Spleen (tissue), 11 donors: ENCODE measurements at regions not wholly inside any gene's neighbourhood (a gene's known extent, or its start where the extent isn't known, plus 50 kb on each side); places are given as distances from the start of the nearest gene placed in this dataset.

Experiments
- DNase-seq: peaks from one replicate; pipeline ENCODE4 v3.0.0-alpha.2; 2020
- H3K27ac ChIP-seq, 8 donors: fragments of 200-600 bp; sonication (generic) in 7 of 8; 1 replicate in 4 of 8; 2 replicates in 4 of 8; pipeline versions ENCODE4 v1.5.0 to v1.8.0; 2016 to 2021; ENCODE audit warnings: inconsistent platforms in 4 of 8, mild to moderate bottlenecking in 4 of 8, moderate library complexity in 1 of 8
- H3K27me3 ChIP-seq, 7 donors: fragments of 200-600 bp; sonication (generic) in 6 of 7; replicated peaks in 1 of 7; 1 replicate in 4 of 7; 2 replicates in 3 of 7; pipeline versions ENCODE4 v1.5.0 to v1.8.0; 2016 to 2021; ENCODE audit warnings: inconsistent platforms in 3 of 7, mild to moderate bottlenecking in 1 of 7
- H3K36me3 ChIP-seq, 6 donors: fragments of 200-600 bp; sonication (generic) in 5 of 6; 1 replicate in 4 of 6; 2 replicates in 2 of 6; pipeline versions ENCODE4 v1.5.0 to v1.8.0; 2016 to 2021; ENCODE audit warnings: inconsistent platforms in 2 of 6
- H3K4me1 ChIP-seq, 6 donors: fragments of 200-600 bp; sonication (generic) in 5 of 6; 1 replicate in 3 of 6; 2 replicates in 3 of 6; pipeline versions ENCODE4 v1.5.0 to v1.8.0; 2016 to 2021; ENCODE audit warnings: inconsistent platforms in 3 of 6
- H3K4me3 ChIP-seq, 8 donors: fragments of 200-600 bp; sonication (generic) in 7 of 8; 1 replicate in 4 of 8; 2 replicates in 4 of 8; pipeline versions ENCODE4 v1.5.0 to v1.8.0; 2016 to 2021; ENCODE audit warnings: inconsistent platforms in 4 of 8, mild to moderate bottlenecking in 4 of 8, moderate library complexity in 2 of 8
- H3K9me3 ChIP-seq, 8 donors: fragments of 200-600 bp; sonication (generic) in 7 of 8; 1 replicate in 4 of 8; 2 replicates in 4 of 8; pipeline versions ENCODE4 v1.5.0 to v1.8.0; 2016 to 2021; ENCODE audit warnings: inconsistent platforms in 4 of 8
- POLR2A ChIP-seq, 3 donors: fragments of 450-650 bp; IDR thresholded peaks; one replicate each; pipeline ENCODE4 v1.5.1; 2017; ENCODE audit warnings: antibody characterized with exemption in 3 of 3, mild to moderate bottlenecking in 1 of 3
- POLR2AphosphoS5 ChIP-seq, 3 donors: sonication (generic); formaldehyde crosslinking; IDR thresholded peaks; one replicate each; pipeline ENCODE4 v1.5.1; 2017; ENCODE audit warnings: antibody characterized with exemption in 3 of 3
- WGBS, 5 donors: extraction: QIAGEN DNeasy Blood & Tissue Kit in 3 of 5; methylation state at CpG; one replicate each; pipeline versions ENCODE4 v1.1.5 to v1.1.7; 2013 to 2018; 5-methylcytosine and 5-hydroxymethylcytosine counted together
- intact Hi-C: fragments of 100-400 bp; cut with DNase I; formaldehyde crosslinking; loops from one replicate; pipeline ENCODE4 v1.15.0; 2023; ENCODE audit warnings: low total_unique reads
- TF ChIP-seq, protein P1 (sequence below), 11 experiments: fragments of 200-600 bp in 7 of 11; fragments of 450-650 bp in 4 of 11; sonication (generic) in 4 of 11; IDR thresholded peaks in 8 of 11; conservative IDR thresholded peaks in 3 of 11; 1 replicate in 7 of 11; 2 replicates in 4 of 11; pipeline versions ENCODE4 v1.4.0 to v1.8.0; 2016 to 2021; ENCODE audit warnings: antibody characterized with exemption in 11 of 11, inconsistent platforms in 4 of 11, mild to moderate bottlenecking in 1 of 11
- donor health status: healthy with polysubstance abuse.
- donor health status: DM: no; HTN: no; CAD: no; lungs with moderate emphysema.
- donor health status: DM: no; HTN: no; CAD: no.
- donor health status: Bipolar disorder and iron deficiency.
- donor health status: healthy.
- donor health status: DM: no; HTN: no; CAD: no.
- donor health status: DM: yes; HTN: yes; CAD: no.

DNA sequence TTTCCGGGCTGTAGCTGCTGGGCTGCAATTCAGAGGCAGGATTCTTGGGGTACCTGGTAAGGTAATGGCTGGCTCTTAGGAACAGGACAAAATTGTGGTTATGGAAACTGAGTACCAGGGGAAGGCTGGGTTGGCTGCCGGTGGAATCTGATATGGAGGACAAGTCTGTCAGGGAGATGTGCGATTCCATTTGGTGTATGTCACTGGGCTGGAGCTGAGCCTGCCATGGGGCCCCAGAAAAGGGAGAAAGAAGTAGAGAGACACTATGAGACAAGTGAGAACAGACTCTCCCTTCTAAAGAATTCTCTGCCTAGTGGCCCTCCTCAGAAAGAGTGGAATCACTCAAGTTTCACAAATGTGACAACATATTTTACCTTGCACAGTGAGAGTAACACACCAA is 368.2 kb upstream of the ROPN1 start:
- intact Hi-C loops = no loop called here
- no peaks in the 10 kb centered on the region for H3K4me1 ChIP-seq
- no peak overlapping the region for H3K27ac ChIP-seq
- no peaks in the 10 kb centered on the region for H3K36me3 ChIP-seq
- TF ChIP-seq, protein P1, sequence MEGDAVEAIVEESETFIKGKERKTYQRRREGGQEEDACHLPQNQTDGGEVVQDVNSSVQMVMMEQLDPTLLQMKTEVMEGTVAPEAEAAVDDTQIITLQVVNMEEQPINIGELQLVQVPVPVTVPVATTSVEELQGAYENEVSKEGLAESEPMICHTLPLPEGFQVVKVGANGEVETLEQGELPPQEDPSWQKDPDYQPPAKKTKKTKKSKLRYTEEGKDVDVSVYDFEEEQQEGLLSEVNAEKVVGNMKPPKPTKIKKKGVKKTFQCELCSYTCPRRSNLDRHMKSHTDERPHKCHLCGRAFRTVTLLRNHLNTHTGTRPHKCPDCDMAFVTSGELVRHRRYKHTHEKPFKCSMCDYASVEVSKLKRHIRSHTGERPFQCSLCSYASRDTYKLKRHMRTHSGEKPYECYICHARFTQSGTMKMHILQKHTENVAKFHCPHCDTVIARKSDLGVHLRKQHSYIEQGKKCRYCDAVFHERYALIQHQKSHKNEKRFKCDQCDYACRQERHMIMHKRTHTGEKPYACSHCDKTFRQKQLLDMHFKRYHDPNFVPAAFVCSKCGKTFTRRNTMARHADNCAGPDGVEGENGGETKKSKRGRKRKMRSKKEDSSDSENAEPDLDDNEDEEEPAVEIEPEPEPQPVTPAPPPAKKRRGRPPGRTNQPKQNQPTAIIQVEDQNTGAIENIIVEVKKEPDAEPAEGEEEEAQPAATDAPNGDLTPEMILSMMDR (IDR thresholded peaks at IDR 0.05 in 8 of 11, conservative IDR thresholded peaks at IDR 0.05 in 3 of 11) = no peak
- TF ChIP-seq POLR2A (IDR thresholded peaks at IDR 0.05) (no peak), POLR2AphosphoS5 (IDR thresholded peaks at IDR 0.05) (no peak)
- H3K4me3 ChIP-seq = no peak overlapping the region
- WGBS, 5 donors = 89 to 93% (median 91%) methylated on average over 3 of the region's 3 CpGs
- no peaks in the 10 kb centered on the region for H3K27me3 ChIP-seq
- DNase-seq = no peak
- H3K9me3 ChIP-seq = no peaks in the 10 kb centered on the region

DNA sequence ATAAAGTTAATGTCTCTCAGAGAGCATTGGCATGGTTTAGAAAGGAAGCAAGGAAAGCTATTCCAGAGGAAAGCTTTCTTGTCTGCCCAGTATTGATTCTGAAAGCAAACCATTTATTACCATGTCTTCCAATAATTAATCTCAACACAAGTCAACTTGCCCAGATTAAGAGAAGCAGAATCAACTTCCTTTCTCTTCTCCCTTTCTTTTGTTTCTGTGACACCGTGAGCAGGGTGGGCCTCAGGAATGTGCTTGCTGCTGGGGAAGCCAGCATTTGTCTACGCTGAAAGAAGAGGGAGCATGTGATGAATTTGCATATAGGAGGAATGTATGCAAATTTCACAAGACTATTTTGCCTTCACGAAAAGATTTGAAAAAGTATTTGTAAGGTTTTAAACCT is 368.6 kb upstream of the ROPN1 start:
- Histone ChIP-seq H3K27ac (no peak overlapping the region), H3K27me3 (no peaks in the 10 kb centered on the region), H3K4me3 (no peak overlapping the region), H3K36me3 (no peaks in the 10 kb centered on the region), H3K4me1 (no peaks in the 10 kb centered on the region), H3K9me3 (no peaks in the 10 kb centered on the region)
- DNase-seq = no peak
- intact Hi-C loops = no loop called here
- 84 to 90% (median 87%) methylated on average over 3 of the region's 3 CpGs for WGBS, 5 donors
- TF ChIP-seq POLR2A (IDR thresholded peaks at IDR 0.05) (no peak), POLR2AphosphoS5 (IDR thresholded peaks at IDR 0.05) (no peak)
- TF ChIP-seq, protein P1 (IDR thresholded peaks at IDR 0.05 in 8 of 11, conservative IDR thresholded peaks at IDR 0.05 in 3 of 11) = no peak

DNA sequence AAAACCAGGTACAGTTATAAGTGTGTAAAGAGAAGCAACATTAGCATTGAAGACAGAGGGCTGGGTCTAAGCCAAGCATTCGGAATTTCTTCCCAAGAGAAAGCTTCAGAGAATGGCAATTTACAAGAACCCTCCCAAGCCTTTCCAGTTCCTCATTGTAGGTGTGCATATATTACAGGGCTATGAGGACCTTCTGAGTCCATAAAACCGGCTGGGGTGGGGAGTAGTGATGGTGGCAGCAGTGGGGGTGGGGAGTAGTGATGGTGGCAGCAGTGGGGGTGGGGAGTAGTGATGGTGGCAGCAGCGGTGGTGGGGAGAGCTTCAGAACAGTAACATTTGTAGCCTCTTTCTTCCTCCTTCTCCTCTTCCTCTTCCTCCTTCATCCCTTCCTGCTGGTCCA is 368.7 kb upstream of the UMPS start:
- 70 to 92% (median 84%) methylated on average over 3 of the region's 3 CpGs for WGBS, 5 donors
- H3K4me1 ChIP-seq = no peaks in the 10 kb centered on the region
- H3K27ac ChIP-seq = no peak overlapping the region
- intact Hi-C loops = no loop called here
- TF ChIP-seq POLR2AphosphoS5 (IDR thresholded peaks at IDR 0.05) (no peak), POLR2A (IDR thresholded peaks at IDR 0.05) (no peak)
- TF ChIP-seq, protein P1 (IDR thresholded peaks at IDR 0.05 in 8 of 11, conservative IDR thresholded peaks at IDR 0.05 in 3 of 11) = no peak
- no peak overlapping the region for H3K4me3 ChIP-seq
- no peak for DNase-seq
- H3K27me3 ChIP-seq = no peaks in the 10 kb centered on the region
- no peaks in the 10 kb centered on the region for H3K36me3 ChIP-seq
- H3K9me3 ChIP-seq = no peaks in the 10 kb centered on the region

DNA sequence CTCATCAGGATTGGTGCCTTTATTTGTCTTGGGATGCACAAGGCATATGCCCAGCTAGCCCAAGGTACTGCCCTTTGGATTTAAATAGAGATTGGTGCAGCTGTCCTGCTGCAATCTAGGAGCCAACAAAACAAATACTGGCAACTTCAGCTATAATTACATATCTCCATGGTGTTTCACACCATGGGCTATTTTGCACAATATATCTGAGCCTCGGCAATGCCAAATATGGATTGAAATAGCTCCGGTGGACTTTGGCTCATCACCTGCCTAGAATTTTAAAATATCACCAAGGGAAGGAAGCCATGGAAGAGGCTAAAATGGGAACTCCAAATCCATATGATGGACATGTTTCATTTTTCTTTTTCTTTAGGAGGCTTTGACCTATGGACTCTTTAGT is 367.8 kb upstream of the UMPS start:
- intact Hi-C loops = no loop called here
- DNase-seq = no peak
- Histone ChIP-seq H3K36me3 (no peaks in the 10 kb centered on the region), H3K4me3 (no peak overlapping the region), H3K27ac (no peak overlapping the region), H3K9me3 (no peaks in the 10 kb centered on the region), H3K27me3 (no peaks in the 10 kb centered on the region), H3K4me1 (no peaks in the 10 kb centered on the region)
- WGBS, 5 donors = 82 to 89% (median 88%) methylated on average over 2 of the region's 2 CpGs
- TF ChIP-seq POLR2AphosphoS5 (IDR thresholded peaks at IDR 0.05) = no peak
- TF ChIP-seq, protein P1 (IDR thresholded peaks at IDR 0.05 in 8 of 11, conservative IDR thresholded peaks at IDR 0.05 in 3 of 11) = no peak
- TF ChIP-seq POLR2A (IDR thresholded peaks at IDR 0.05) = no peak
